Tibial nerve (tissue), 4 donors: ENCODE measurements at regions not wholly inside any gene's neighbourhood (a gene's known extent, or its start where the extent isn't known, plus 50 kb on each side); places are given as distances from the start of the nearest gene placed in this dataset.

Experiments
- DNase-seq, 2 donors: peaks; one replicate each; pipeline ENCODE4 v3.0.0-alpha.2; 2019; ENCODE audit warnings: low spot score in 2 of 2
- H3K27ac ChIP-seq, 4 donors: fragments of 200-600 bp; sonication (generic) in 3 of 4; one replicate each; pipeline ENCODE4 v1.5.1; 2017 to 2019; ENCODE audit warnings: mild to moderate bottlenecking in 1 of 4
- H3K27me3 ChIP-seq, 2 donors: fragments of 200-600 bp; sonication (generic) in 1 of 2; one replicate each; pipeline versions ENCODE4 v1.5.1 to v1.6.0; 2017 to 2019
- H3K36me3 ChIP-seq, 3 donors: fragments of 200-600 bp; sonication (generic); one replicate each; pipeline ENCODE4 v1.5.1; 2018 to 2019
- H3K4me1 ChIP-seq, 4 donors: fragments of 200-600 bp; sonication (generic) in 3 of 4; one replicate each; pipeline ENCODE4 v1.5.1; 2017 to 2019
- H3K4me3 ChIP-seq, 4 donors: fragments of 200-600 bp; sonication (generic) in 3 of 4; one replicate each; pipeline ENCODE4 v1.5.1; 2017 to 2019; ENCODE audit warnings: mild to moderate bottlenecking in 1 of 4, moderate library complexity in 1 of 4
- H3K9me3 ChIP-seq, 4 donors: fragments of 200-600 bp; sonication (generic) in 3 of 4; one replicate each; pipeline ENCODE4 v1.5.1; 2017 to 2019
- EP300 ChIP-seq, 2 donors: sonication (generic); formaldehyde crosslinking; IDR thresholded peaks; one replicate each; pipeline ENCODE4 v1.6.1; 2017; ENCODE audit warnings: antibody characterized with exemption in 2 of 2, mild to moderate bottlenecking in 1 of 2
- POLR2A ChIP-seq, 2 donors: fragments of 450-650 bp; IDR thresholded peaks; one replicate each; pipeline ENCODE4 v1.6.1; 2017; ENCODE audit warnings: antibody characterized with exemption in 2 of 2, mild to moderate bottlenecking in 2 of 2, moderate library complexity in 2 of 2
- WGBS, 2 donors: methylation state at CpG; one replicate each; pipeline ENCODE4 v1.1.5; 2018; 5-methylcytosine and 5-hydroxymethylcytosine counted together
- TF ChIP-seq, protein P1 (sequence below), 5 experiments: fragments of 200-600 bp in 3 of 5; fragments of 450-650 bp in 2 of 5; sonication (generic) in 3 of 5; IDR thresholded peaks; one replicate each; pipeline ENCODE4 v1.5.1; 2016 to 2019; ENCODE audit warnings: antibody characterized with exemption in 5 of 5, mild to moderate bottlenecking in 3 of 5, moderate library complexity in 2 of 5

DNA sequence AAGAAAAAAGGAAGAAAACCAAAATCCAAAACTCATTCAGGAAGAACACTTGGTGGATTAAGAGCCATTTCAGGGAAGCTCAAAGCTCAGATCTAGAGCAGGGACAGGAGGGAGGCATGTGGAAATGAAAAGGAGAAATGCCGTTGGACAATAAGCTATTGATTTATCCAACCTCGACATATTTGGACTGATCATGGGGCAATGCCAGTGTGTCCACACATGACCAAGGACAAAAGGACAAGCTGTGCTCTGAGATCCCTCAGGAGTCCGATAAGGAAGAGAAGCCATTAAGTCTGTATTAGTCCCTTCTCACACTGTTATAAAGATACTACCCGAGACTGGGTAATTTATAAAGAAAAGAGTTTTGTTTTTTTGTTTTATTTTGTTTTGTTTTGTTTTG lies 684.0 kb upstream of the CELF2 start:
- Histone ChIP-seq H3K27me3 (no peaks in the 10 kb centered on the region), H3K4me1 (no peaks in the 10 kb centered on the region), H3K36me3 (no peaks in the 10 kb centered on the region), H3K4me3 (no peak overlapping the region), H3K27ac (no peak overlapping the region), H3K9me3 (no peaks in the 10 kb centered on the region)
- TF ChIP-seq EP300 (IDR thresholded peaks at IDR 0.05): no peak
- TF ChIP-seq, protein P1, sequence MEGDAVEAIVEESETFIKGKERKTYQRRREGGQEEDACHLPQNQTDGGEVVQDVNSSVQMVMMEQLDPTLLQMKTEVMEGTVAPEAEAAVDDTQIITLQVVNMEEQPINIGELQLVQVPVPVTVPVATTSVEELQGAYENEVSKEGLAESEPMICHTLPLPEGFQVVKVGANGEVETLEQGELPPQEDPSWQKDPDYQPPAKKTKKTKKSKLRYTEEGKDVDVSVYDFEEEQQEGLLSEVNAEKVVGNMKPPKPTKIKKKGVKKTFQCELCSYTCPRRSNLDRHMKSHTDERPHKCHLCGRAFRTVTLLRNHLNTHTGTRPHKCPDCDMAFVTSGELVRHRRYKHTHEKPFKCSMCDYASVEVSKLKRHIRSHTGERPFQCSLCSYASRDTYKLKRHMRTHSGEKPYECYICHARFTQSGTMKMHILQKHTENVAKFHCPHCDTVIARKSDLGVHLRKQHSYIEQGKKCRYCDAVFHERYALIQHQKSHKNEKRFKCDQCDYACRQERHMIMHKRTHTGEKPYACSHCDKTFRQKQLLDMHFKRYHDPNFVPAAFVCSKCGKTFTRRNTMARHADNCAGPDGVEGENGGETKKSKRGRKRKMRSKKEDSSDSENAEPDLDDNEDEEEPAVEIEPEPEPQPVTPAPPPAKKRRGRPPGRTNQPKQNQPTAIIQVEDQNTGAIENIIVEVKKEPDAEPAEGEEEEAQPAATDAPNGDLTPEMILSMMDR (IDR thresholded peaks at IDR 0.05): no peak
- TF ChIP-seq POLR2A (IDR thresholded peaks at IDR 0.05): no peak
- DNase-seq: no peak
- 57 to 64% methylated on average over 4 of the region's 4 CpGs for WGBS, 2 donors

DNA sequence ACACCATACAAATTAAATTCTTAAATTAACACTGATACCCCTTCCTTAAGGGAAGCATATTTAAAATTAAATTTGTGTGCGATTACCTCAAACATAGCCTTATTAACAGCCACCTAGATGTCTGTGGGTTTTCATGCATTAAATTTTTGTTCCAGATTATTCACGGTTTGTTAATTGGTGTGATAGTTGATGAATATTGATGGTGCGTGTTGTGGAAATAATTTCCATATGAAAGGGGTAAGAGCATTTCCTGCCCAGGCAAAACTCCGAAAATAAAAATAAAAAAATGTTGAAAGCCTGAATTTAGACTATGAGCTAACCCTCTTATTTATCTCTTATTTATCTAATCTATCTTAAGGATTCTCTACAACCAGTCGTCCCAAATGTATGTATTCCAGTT lies 679.3 kb upstream of the CELF2 start:
- Histone ChIP-seq H3K27ac (no peak overlapping the region), H3K9me3 (no peaks in the 10 kb centered on the region), H3K36me3 (no peaks in the 10 kb centered on the region), H3K27me3 (no peaks in the 10 kb centered on the region), H3K4me1 (no peaks in the 10 kb centered on the region), H3K4me3 (no peak overlapping the region)
- WGBS, 2 donors: 87 to 90% methylated on average over 5 of the region's 5 CpGs
- DNase-seq: no peak
- TF ChIP-seq EP300 (IDR thresholded peaks at IDR 0.05) (no peak), POLR2A (IDR thresholded peaks at IDR 0.05) (no peak)
- TF ChIP-seq, protein P1 (IDR thresholded peaks at IDR 0.05): no peak

DNA sequence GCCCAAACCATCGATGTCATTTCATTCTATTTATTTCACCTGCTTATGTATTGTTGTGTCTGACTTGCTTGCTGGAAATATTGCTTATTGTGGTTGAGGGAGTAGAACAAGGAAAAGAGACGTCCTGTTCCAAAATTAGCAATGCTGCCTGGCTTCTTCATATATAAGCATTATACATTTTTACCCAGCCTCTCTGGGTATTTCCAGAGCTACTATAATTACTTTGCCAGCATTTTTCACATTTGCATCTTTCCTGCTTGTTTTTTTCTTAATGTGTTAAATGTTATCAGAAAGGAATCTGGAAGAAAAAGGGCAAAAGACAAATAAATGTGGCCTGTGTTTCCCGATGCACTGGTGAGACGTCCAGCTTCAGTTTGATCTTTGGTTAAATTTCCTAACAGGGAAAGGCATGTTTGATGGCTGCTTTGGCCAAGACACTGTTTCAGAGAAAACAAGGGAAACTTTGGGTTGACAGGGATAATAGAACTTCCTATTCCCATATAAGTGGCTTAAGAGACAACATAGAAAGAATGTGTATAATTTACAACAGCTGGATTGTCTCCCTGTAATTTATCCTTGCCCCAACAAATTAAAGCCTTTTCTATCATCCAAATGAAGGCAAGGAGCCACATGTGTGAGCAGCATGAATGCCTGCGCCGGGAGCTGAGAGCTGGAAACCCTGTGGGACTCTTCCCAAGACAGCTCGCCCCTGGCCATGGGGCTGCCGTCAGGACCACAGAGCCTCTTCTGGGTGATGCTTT lies 671.1 kb upstream of the CELF2 start:
- DNase-seq: no peak
- Histone ChIP-seq H3K4me1 (peaks cover 0 to 3% (median 0%) of the 10 kb centered on the region in 4 donors), H3K27ac (no peak overlapping the region), H3K4me3 (no peak overlapping the region), H3K9me3 (no peaks in the 10 kb centered on the region), H3K27me3 (no peaks in the 10 kb centered on the region), H3K36me3 (no peaks in the 10 kb centered on the region)
- WGBS, 2 donors: 47 to 54% methylated on average over 8 of the region's 8 CpGs
- TF ChIP-seq EP300 (IDR thresholded peaks at IDR 0.05) (no peak), POLR2A (IDR thresholded peaks at IDR 0.05) (no peak)
- TF ChIP-seq, protein P1 (IDR thresholded peaks at IDR 0.05): no peak

DNA sequence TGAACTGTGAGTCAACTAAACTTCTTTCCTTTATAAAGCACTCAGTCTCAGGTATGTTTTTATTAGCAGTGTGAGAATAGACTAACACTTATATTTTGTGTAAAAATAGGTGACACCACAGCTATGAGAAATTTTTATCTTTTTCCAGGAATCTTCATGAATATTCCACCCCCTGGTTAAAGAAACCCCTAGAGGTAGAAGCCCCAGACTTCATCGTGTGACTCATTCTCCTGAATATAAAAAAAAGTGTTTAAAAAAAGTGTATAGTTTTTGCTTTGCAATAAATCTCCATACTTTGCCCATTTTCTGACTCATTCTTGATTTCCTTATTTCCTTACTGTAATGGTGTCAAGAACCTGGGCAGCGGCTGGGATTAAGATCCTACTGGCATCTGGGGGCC lies 667.6 kb upstream of the CELF2 start:
- DNase-seq: no peak
- Histone ChIP-seq H3K4me3 (no peak overlapping the region), H3K27me3 (no peaks in the 10 kb centered on the region), H3K9me3 (no peaks in the 10 kb centered on the region), H3K36me3 (no peaks in the 10 kb centered on the region), H3K27ac (no peak overlapping the region), H3K4me1 (peaks cover 0 to 3% (median 0%) of the 10 kb centered on the region in 4 donors)
- WGBS, 2 donors: 92 to 94% methylated on average over 2 of the region's 2 CpGs
- TF ChIP-seq EP300 (IDR thresholded peaks at IDR 0.05) (no peak), POLR2A (IDR thresholded peaks at IDR 0.05) (no peak)
- TF ChIP-seq, protein P1 (IDR thresholded peaks at IDR 0.05): no peak

DNA sequence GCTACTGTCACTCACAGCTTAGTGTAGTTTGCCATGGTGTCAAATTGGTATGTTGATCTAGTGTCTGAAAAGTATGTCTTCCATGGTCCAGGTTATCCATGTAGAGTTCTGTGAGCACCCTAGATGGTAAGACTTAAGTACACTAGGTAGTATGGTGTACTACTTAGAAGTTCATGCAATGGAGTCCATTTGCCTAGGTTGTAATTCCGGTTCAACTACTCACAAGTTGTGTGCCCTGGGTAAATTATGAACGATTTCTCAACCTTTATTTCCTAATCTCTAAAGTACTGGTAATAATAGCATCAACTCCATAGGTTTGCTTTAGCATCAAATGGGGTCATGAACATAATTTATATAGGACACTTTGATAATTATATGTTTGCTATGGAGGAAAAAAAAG lies 666.2 kb upstream of the CELF2 start:
- WGBS, 2 donors: 92 to 95% methylated on average over 2 of the region's 2 CpGs
- no peak for DNase-seq
- no peaks in the 10 kb centered on the region for H3K36me3 ChIP-seq
- H3K9me3 ChIP-seq: no peaks in the 10 kb centered on the region
- no peaks in the 10 kb centered on the region for H3K27me3 ChIP-seq
- H3K4me1 ChIP-seq: peaks cover 0 to 3% (median 0%) of the 10 kb centered on the region in 4 donors
- no peak overlapping the region for H3K4me3 ChIP-seq
- TF ChIP-seq POLR2A (IDR thresholded peaks at IDR 0.05) (no peak), EP300 (IDR thresholded peaks at IDR 0.05) (no peak)
- TF ChIP-seq, protein P1 (IDR thresholded peaks at IDR 0.05): no peak
- H3K27ac ChIP-seq: no peak overlapping the region
